Neuron (in vitro differentiated cells): ENCODE measurements at regions not wholly inside any gene's neighbourhood (a gene's known extent, or its start where the extent isn't known, plus 50 kb on each side); places are given as distances from the start of the nearest gene placed in this dataset.
"Not testable (repeated sequence)": the region's sequence is repeated elsewhere in the genome, so short reads cannot be mapped to it uniquely, and the experiment has no call there.

Source experiments
- H2AFZ ChIP-seq: one replicate; pipeline ENCODE4 v1.6.1; 2013; ENCODE audit warnings: low read depth, mild to moderate bottlenecking, inconsistent platforms, low read length, moderate library complexity
- H3K27me3 ChIP-seq: one replicate; pipeline ENCODE4 v1.6.1; 2013; ENCODE audit warnings: low read length; ENCODE audit not compliant: insufficient read depth
- H3K36me3 ChIP-seq: one replicate; pipeline ENCODE4 v1.6.1; 2013; ENCODE audit warnings: low read length; ENCODE audit not compliant: insufficient read depth
- H3K4me1 ChIP-seq: one replicate; pipeline ENCODE4 v1.6.1; 2013; ENCODE audit warnings: low read length; ENCODE audit not compliant: insufficient read depth
- H3K4me3 ChIP-seq: 2 replicates; pipeline ENCODE4 v1.5.1; 2013; ENCODE audit warnings: mild to moderate bottlenecking, low read length, moderate library complexity
- H3K9me3 ChIP-seq: one replicate; pipeline ENCODE4 v1.6.1; 2013; ENCODE audit warnings: low read length

- H3K9me3 ChIP-seq: no peaks in the 10 kb centered on the region
- peaks cover 2% of the 10 kb centered on the region for H3K4me1 ChIP-seq
- H3K4me3 ChIP-seq: no peak overlapping the region
- no peaks in the 10 kb centered on the region for H3K36me3 ChIP-seq
- H2AFZ ChIP-seq: no peak overlapping the region
- no peaks in the 10 kb centered on the region for H3K27me3 ChIP-seq
Observed at GRCh38 chr5:91824406-91824805, 441.3 kb upstream of the ARRDC3 start.

GRCh38 chr5:91820874-91821273 lies 437.8 kb upstream of the ARRDC3 start:
- Histone ChIP-seq H3K4me1 (no peaks in the 10 kb centered on the region), H3K36me3 (no peaks in the 10 kb centered on the region), H3K9me3 (no peaks in the 10 kb centered on the region), H3K4me3 (no peak overlapping the region), H2AFZ (no peak overlapping the region), H3K27me3 (no peaks in the 10 kb centered on the region)

GRCh38 chr5:91816681-91817080 lies 433.6 kb upstream of the ARRDC3 start:
- H3K36me3 ChIP-seq: no peaks in the 10 kb centered on the region
- no peaks in the 10 kb centered on the region for H3K4me1 ChIP-seq
- no peaks in the 10 kb centered on the region for H3K27me3 ChIP-seq
- H2AFZ ChIP-seq: no peak overlapping the region
- H3K4me3 ChIP-seq: no peak overlapping the region
- no peaks in the 10 kb centered on the region for H3K9me3 ChIP-seq

GRCh38 chr5:91797576-91797975 lies 414.5 kb upstream of the ARRDC3 start:
- Histone ChIP-seq H3K4me1 (no peaks in the 10 kb centered on the region), H3K27me3 (no peaks in the 10 kb centered on the region), H3K36me3 (no peaks in the 10 kb centered on the region), H2AFZ (no peak overlapping the region), H3K9me3 (peaks cover 3% of the 10 kb centered on the region), H3K4me3 (no peak overlapping the region)

- Histone ChIP-seq H3K9me3 (no peaks in the 10 kb centered on the region), H3K36me3 (no peaks in the 10 kb centered on the region), H3K27me3 (no peaks in the 10 kb centered on the region), H2AFZ (no peak overlapping the region), H3K4me3 (no peak overlapping the region), H3K4me1 (no peaks in the 10 kb centered on the region)
Observed at GRCh38 chr5:91794856-91795548, 411.9 kb upstream of the ARRDC3 start.

GRCh38 chr5:91794455-91794854 lies 411.3 kb upstream of the ARRDC3 start:
- no peak overlapping the region for H3K4me3 ChIP-seq
- no peaks in the 10 kb centered on the region for H3K27me3 ChIP-seq
- no peaks in the 10 kb centered on the region for H3K36me3 ChIP-seq
- H3K4me1 ChIP-seq: no peaks in the 10 kb centered on the region
- H3K9me3 ChIP-seq: no peaks in the 10 kb centered on the region
- no peak overlapping the region for H2AFZ ChIP-seq

GRCh38 chr5:91787718-91788117 lies 404.6 kb upstream of the ARRDC3 start:
- no peak overlapping the region for H2AFZ ChIP-seq
- no peaks in the 10 kb centered on the region for H3K36me3 ChIP-seq
- no peak overlapping the region for H3K4me3 ChIP-seq
- H3K27me3 ChIP-seq: no peaks in the 10 kb centered on the region
- H3K9me3 ChIP-seq: no peaks in the 10 kb centered on the region
- H3K4me1 ChIP-seq: no peaks in the 10 kb centered on the region

- Histone ChIP-seq H3K4me1 (no peaks in the 10 kb centered on the region), H3K27me3 (no peaks in the 10 kb centered on the region), H3K9me3 (no peaks in the 10 kb centered on the region), H2AFZ (no peak overlapping the region), H3K4me3 (no peak overlapping the region), H3K36me3 (no peaks in the 10 kb centered on the region)
Observed at GRCh38 chr5:91777671-91778070, 394.6 kb upstream of the ARRDC3 start.

- Histone ChIP-seq H3K9me3 (no peaks in the 10 kb centered on the region), H2AFZ (peak overlapping the region; percentile 61), H3K4me3 (no peak overlapping the region), H3K4me1 (no peaks in the 10 kb centered on the region), H3K36me3 (no peaks in the 10 kb centered on the region), H3K27me3 (no peaks in the 10 kb centered on the region)
Observed at GRCh38 chr5:91776249-91776648, 393.1 kb upstream of the ARRDC3 start.

GRCh38 chr5:91770400-91770799 lies 387.3 kb upstream of the ARRDC3 start:
- no peak overlapping the region for H3K4me3 ChIP-seq
- H2AFZ ChIP-seq: no peak overlapping the region
- no peaks in the 10 kb centered on the region for H3K4me1 ChIP-seq
- H3K36me3 ChIP-seq: no peaks in the 10 kb centered on the region
- no peaks in the 10 kb centered on the region for H3K27me3 ChIP-seq
- H3K9me3 ChIP-seq: no peaks in the 10 kb centered on the region

- not testable (repeated sequence) for H3K4me1 ChIP-seq, H3K4me3 ChIP-seq
Observed at GRCh38 chr5:91757383-91757782, 374.3 kb upstream of the ARRDC3 start.

GRCh38 chr5:91754990-91755389 lies 371.9 kb upstream of the ARRDC3 start:
- H2AFZ ChIP-seq: no peak overlapping the region
- no peaks in the 10 kb centered on the region for H3K27me3 ChIP-seq
- no peaks in the 10 kb centered on the region for H3K36me3 ChIP-seq
- H3K9me3 ChIP-seq: peaks cover 3% of the 10 kb centered on the region
- no peak overlapping the region for H3K4me3 ChIP-seq
- no peaks in the 10 kb centered on the region for H3K4me1 ChIP-seq

More at GRCh38 chr5:91757383-91757782, 374.3 kb upstream of the ARRDC3 start:
- not testable (repeated sequence) for H2AFZ ChIP-seq, H3K27me3 ChIP-seq, H3K36me3 ChIP-seq, H3K9me3 ChIP-seq

- H3K9me3 ChIP-seq, H2AFZ ChIP-seq, H3K27me3 ChIP-seq, H3K4me3 ChIP-seq, H3K36me3 ChIP-seq, H3K4me1 ChIP-seq: not testable (repeated sequence)
Observed at GRCh38 chr5:91744470-91744869, 361.4 kb upstream of the ARRDC3 start.

- Histone ChIP-seq H3K4me1 (no peaks in the 10 kb centered on the region), H3K9me3 (no peaks in the 10 kb centered on the region), H3K36me3 (no peaks in the 10 kb centered on the region), H3K27me3 (no peaks in the 10 kb centered on the region), H3K4me3 (no peak overlapping the region), H2AFZ (no peak overlapping the region)
Observed at GRCh38 chr5:91742550-91742949, 359.4 kb upstream of the ARRDC3 start.
